Spleen (tissue), 7 donors: ENCODE measurements at regions not wholly inside any gene's neighbourhood (a gene's known extent, or its start where the extent isn't known, plus 50 kb on each side); places are given as distances from the start of the nearest gene placed in this dataset.

ENCODE experiments used
- POLR2A ChIP-seq, 3 donors: fragments of 450-650 bp; IDR thresholded peaks; one replicate each; pipeline ENCODE4 v1.5.1; 2017; ENCODE audit warnings: antibody characterized with exemption in 3 of 3, mild to moderate bottlenecking in 1 of 3
- POLR2AphosphoS5 ChIP-seq, 3 donors: sonication (generic); formaldehyde crosslinking; IDR thresholded peaks; one replicate each; pipeline ENCODE4 v1.5.1; 2017; ENCODE audit warnings: antibody characterized with exemption in 3 of 3
- TF ChIP-seq, protein P1 (sequence below), 11 experiments: fragments of 200-600 bp in 7 of 11; fragments of 450-650 bp in 4 of 11; sonication (generic) in 4 of 11; IDR thresholded peaks in 8 of 11; conservative IDR thresholded peaks in 3 of 11; 1 replicate in 7 of 11; 2 replicates in 4 of 11; pipeline versions ENCODE4 v1.4.0 to v1.8.0; 2016 to 2021; ENCODE audit warnings: antibody characterized with exemption in 11 of 11, inconsistent platforms in 4 of 11, mild to moderate bottlenecking in 1 of 11
- donor health status: DM: no; HTN: no; CAD: no; lungs with moderate emphysema.
- donor health status: DM: no; HTN: no; CAD: no.
- donor health status: DM: no; HTN: no; CAD: no.

DNA sequence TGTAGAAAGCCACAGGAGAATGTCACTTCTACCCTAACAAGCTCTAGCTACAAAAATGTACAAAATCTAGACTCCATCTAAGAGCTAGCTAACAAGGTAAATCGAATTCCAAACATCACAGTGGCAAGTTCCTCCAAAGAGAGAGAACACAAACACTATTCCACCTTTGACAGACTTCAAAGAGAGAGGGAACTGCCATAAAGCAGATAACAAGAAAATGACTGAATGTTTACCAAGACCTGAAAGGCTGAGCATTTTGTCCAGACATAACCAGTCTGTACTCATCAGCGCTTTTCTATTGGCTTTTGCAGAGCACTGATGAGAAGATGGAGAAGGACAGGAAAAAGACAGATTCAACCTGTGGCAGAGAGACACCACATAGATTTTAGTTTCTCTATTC is 1419.6 kb upstream of the ALCAM start:
- TF ChIP-seq, protein P1, sequence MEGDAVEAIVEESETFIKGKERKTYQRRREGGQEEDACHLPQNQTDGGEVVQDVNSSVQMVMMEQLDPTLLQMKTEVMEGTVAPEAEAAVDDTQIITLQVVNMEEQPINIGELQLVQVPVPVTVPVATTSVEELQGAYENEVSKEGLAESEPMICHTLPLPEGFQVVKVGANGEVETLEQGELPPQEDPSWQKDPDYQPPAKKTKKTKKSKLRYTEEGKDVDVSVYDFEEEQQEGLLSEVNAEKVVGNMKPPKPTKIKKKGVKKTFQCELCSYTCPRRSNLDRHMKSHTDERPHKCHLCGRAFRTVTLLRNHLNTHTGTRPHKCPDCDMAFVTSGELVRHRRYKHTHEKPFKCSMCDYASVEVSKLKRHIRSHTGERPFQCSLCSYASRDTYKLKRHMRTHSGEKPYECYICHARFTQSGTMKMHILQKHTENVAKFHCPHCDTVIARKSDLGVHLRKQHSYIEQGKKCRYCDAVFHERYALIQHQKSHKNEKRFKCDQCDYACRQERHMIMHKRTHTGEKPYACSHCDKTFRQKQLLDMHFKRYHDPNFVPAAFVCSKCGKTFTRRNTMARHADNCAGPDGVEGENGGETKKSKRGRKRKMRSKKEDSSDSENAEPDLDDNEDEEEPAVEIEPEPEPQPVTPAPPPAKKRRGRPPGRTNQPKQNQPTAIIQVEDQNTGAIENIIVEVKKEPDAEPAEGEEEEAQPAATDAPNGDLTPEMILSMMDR (IDR thresholded peaks at IDR 0.05 in 8 of 11, conservative IDR thresholded peaks at IDR 0.05 in 3 of 11) = no peak
- no peak for TF ChIP-seq POLR2A (IDR thresholded peaks at IDR 0.05)
- no peak for TF ChIP-seq POLR2AphosphoS5 (IDR thresholded peaks at IDR 0.05)
